HepG2 (cell line): ENCODE measurements at regions not wholly inside any gene's neighbourhood (a gene's known extent, or its start where the extent isn't known, plus 50 kb on each side); places are given as distances from the start of the nearest gene placed in this dataset.

Experiments
- ATAC-seq: fragments of 200-7000 bp; cut with Tn5 transposase; 3 replicates; pipeline ENCODE4 v1.9.1; 2020; ENCODE audit warnings: mild to moderate bottlenecking, moderate library complexity
- BruUV-seq: library from RNA; stranded (reverse); fragments of 400-500 nt; replicated peaks from 2 replicates; lab custom pipeline; 2021; lab: Mats Ljungman, UMichigan
- CTCF ChIA-PET: fragments of 300-600 bp; formaldehyde crosslinking; extraction: SDS; loops from one replicate; lab custom pipeline; 2021; ENCODE audit warnings: low total read pairs, inconsistent platforms, low intra/inter-chr PET ratio; lab: Yijun Ruan, JAX
- POLR2A ChIA-PET: fragments of 350-600 bp; sonication (Branson Sonifier 250); formaldehyde crosslinking; loops from one replicate; lab custom pipeline; 2020; ENCODE audit warnings: antibody characterized with exemption, inconsistent platforms; lab: Yijun Ruan, JAX
- DNase-seq: peaks from one replicate; pipeline ENCODE4 v3.0.0-alpha.2; 2015; ENCODE audit warnings: low spot score
- FAIRE-seq: peaks from 3 replicates; lab custom pipeline; 2011; peaks lifted over from hg19 to GRCh38; lab: Jason Lieb, UNC
- H2AFZ ChIP-seq: one replicate; pipeline ENCODE4 v1.6.1; 2011; ENCODE audit warnings: low read length, inconsistent platforms
- H3K27ac ChIP-seq: fragments of 300-600 bp; 3 replicates; pipeline ENCODE4 v1.8.0; 2011; ENCODE audit warnings: mixed run types, mild to moderate bottlenecking, mixed read lengths, low read length, inconsistent platforms; ENCODE audit not compliant: insufficient read depth; ENCODE audit errors: extremely low read length
- H3K27me3 ChIP-seq, 2 experiments: fragments of 200-600 bp in 1 of 2; 2 replicates in 1 of 2; 3 replicates in 1 of 2; pipeline versions ENCODE4 v1.6.0 to v1.8.0; 2011; ENCODE audit warnings: low read length in 2 of 2, mild to moderate bottlenecking in 2 of 2, moderate library complexity in 2 of 2, inconsistent platforms in 1 of 2; ENCODE audit not compliant: insufficient read depth in 2 of 2, control insufficient read depth in 1 of 2
- H3K36me3 ChIP-seq, 2 experiments: fragments of 200-600 bp in 1 of 2; replicated peaks in 1 of 2; 2 replicates in 1 of 2; 3 replicates in 1 of 2; pipeline versions ENCODE4 v1.5.1 to v1.8.0; 2011; ENCODE audit warnings: low read length in 2 of 2, inconsistent platforms in 1 of 2; ENCODE audit not compliant: insufficient read depth in 2 of 2, control insufficient read depth in 1 of 2
- H3K4me1 ChIP-seq: 2 replicates; pipeline ENCODE4 v1.5.1; 2012; ENCODE audit warnings: low read length, inconsistent platforms; ENCODE audit not compliant: insufficient read depth
- H3K4me2 ChIP-seq: 2 replicates; pipeline ENCODE4 v1.6.0; 2011; ENCODE audit warnings: low read depth, low read length, inconsistent platforms
- H3K4me3 ChIP-seq, 3 experiments: fragments of 200-600 bp in 1 of 3; sonication (generic), shearing (Covaris generic) in 1 of 3; replicated peaks in 1 of 3; 2 replicates each; pipeline ENCODE4 v1.5.1; 2011 to 2016; ENCODE audit warnings: low read length in 3 of 3, inconsistent platforms in 2 of 3, low read depth in 2 of 3, mild to moderate bottlenecking in 2 of 3, control low read depth in 1 of 3, mixed read lengths in 1 of 3; ENCODE audit not compliant: insufficient read depth in 1 of 3
- H3K79me2 ChIP-seq: one replicate; pipeline ENCODE4 v1.6.1; 2011; ENCODE audit warnings: low read length, inconsistent platforms; ENCODE audit not compliant: insufficient read depth
- H3K9ac ChIP-seq: 2 replicates; pipeline ENCODE4 v1.6.0; 2011; ENCODE audit warnings: mild to moderate bottlenecking, low read depth, low read length, inconsistent platforms; ENCODE audit not compliant: insufficient read depth
- H3K9me3 ChIP-seq: 2 replicates; pipeline ENCODE4 v1.5.1; 2012; ENCODE audit warnings: mild to moderate bottlenecking, low read length
- H4K20me1 ChIP-seq: 2 replicates; pipeline ENCODE4 v1.6.0; 2011; ENCODE audit warnings: inconsistent platforms, mild to moderate bottlenecking, low read length, moderate library complexity; ENCODE audit not compliant: insufficient read depth
- CBX5 ChIP-seq: sonication (generic); formaldehyde crosslinking; IDR thresholded peaks from 2 replicates; pipeline ENCODE4 v1.4.0; 2020; ENCODE audit warnings: missing genetic modification reagents, borderline replicate concordance
- HMG20B ChIP-seq: conservative IDR thresholded peaks from 2 replicates; pipeline ENCODE4 v1.6.1; 2016; ENCODE audit warnings: missing genetic modification reagents, missing compliant biosample characterization
- HOXA5 ChIP-seq: sonication (generic); formaldehyde crosslinking; IDR thresholded peaks from 2 replicates; pipeline ENCODE4 v1.4.0; 2020; ENCODE audit warnings: missing genetic modification reagents
- MED8 ChIP-seq: sonication (generic); formaldehyde crosslinking; IDR thresholded peaks from 2 replicates; pipeline ENCODE4 v1.8.1; 2023; ENCODE audit warnings: mild to moderate bottlenecking, missing genetic modification reagents; ENCODE audit not compliant: insufficient replicate concordance
- MIXL1 ChIP-seq: IDR thresholded peaks from 2 replicates; pipeline ENCODE4 v1.6.1; 2016
- PPARG ChIP-seq: conservative IDR thresholded peaks from 2 replicates; pipeline ENCODE4 v1.6.1; 2016; ENCODE audit warnings: missing biosample characterization, missing genetic modification reagents
- RARA ChIP-seq: IDR thresholded peaks from 2 replicates; pipeline ENCODE4 v1.6.1; 2016; ENCODE audit warnings: missing genetic modification reagents, missing compliant biosample characterization
- SMAD9 ChIP-seq: sonication (generic); formaldehyde crosslinking; IDR thresholded peaks from 2 replicates; pipeline ENCODE4 v1.5.1; 2020; ENCODE audit warnings: mild to moderate bottlenecking, missing genetic modification reagents
- SOX5 ChIP-seq: IDR thresholded peaks from 2 replicates; pipeline ENCODE4 v1.6.1; 2016; ENCODE audit warnings: borderline replicate concordance
- SRSF1 ChIP-seq: fragments of 200-400 bp; formaldehyde crosslinking; optimal IDR thresholded peaks from 2 replicates; pipeline ENCODE3; 2017; ENCODE audit warnings: mild to moderate bottlenecking, low read depth, low read length, moderate library complexity
- SRSF9 ChIP-seq: fragments of 200-400 bp; formaldehyde crosslinking; IDR thresholded peaks from 2 replicates; pipeline ENCODE4 v1.6.1; 2018; ENCODE audit warnings: borderline replicate concordance, mild to moderate bottlenecking, low read depth, low read length; ENCODE audit not compliant: insufficient read depth, poor library complexity, severe bottlenecking
- ZBTB10 ChIP-seq: sonication (generic); formaldehyde crosslinking; IDR thresholded peaks from 2 replicates; pipeline ENCODE4 v1.4.0; 2020; ENCODE audit warnings: missing genetic modification reagents, borderline replicate concordance
- ZBTB3 ChIP-seq: sonication (generic); formaldehyde crosslinking; IDR thresholded peaks from 2 replicates; pipeline ENCODE4 v1.4.0; 2020; ENCODE audit warnings: low read depth, mild to moderate bottlenecking, moderate library complexity, missing genetic modification reagents, borderline replicate concordance
- ZBTB7A ChIP-seq: sonication (generic); formaldehyde crosslinking; IDR thresholded peaks from 2 replicates; pipeline ENCODE4 v1.8.0; 2022; ENCODE audit warnings: mild to moderate bottlenecking, missing genetic modification reagents
- ZNF136 ChIP-seq: sonication (generic); formaldehyde crosslinking; IDR thresholded peaks from 2 replicates; pipeline ENCODE4 v1.8.1; 2022; ENCODE audit warnings: low read depth, mild to moderate bottlenecking, moderate library complexity, missing genetic modification reagents
- ZNF441 ChIP-seq: sonication (generic); formaldehyde crosslinking; IDR thresholded peaks from 2 replicates; pipeline ENCODE4 v1.7.0; 2021; ENCODE audit warnings: missing genetic modification reagents, borderline replicate concordance
- ZNF530 ChIP-seq: sonication (generic); formaldehyde crosslinking; IDR thresholded peaks from 2 replicates; pipeline ENCODE4 v1.5.0; 2020; ENCODE audit warnings: low read depth, mild to moderate bottlenecking, missing genetic modification reagents
- ZNF564 ChIP-seq: sonication (generic); formaldehyde crosslinking; IDR thresholded peaks from 2 replicates; pipeline ENCODE4 v1.8.1; 2023; ENCODE audit warnings: mild to moderate bottlenecking, missing genetic modification reagents
- ZNF572 ChIP-seq: sonication (generic); formaldehyde crosslinking; IDR thresholded peaks from 2 replicates; pipeline ENCODE4 v1.5.1; 2020; ENCODE audit warnings: mild to moderate bottlenecking, missing genetic modification reagents
- ZNF747 ChIP-seq: sonication (generic); formaldehyde crosslinking; IDR thresholded peaks from 2 replicates; pipeline ENCODE4 v1.8.1; 2023; ENCODE audit warnings: missing genetic modification reagents, mild to moderate bottlenecking, borderline replicate concordance
- WGBS: methylation state at CpG from one replicate; pipeline ENCODE4 v1.1.6; 2017; ENCODE audit warnings: low lambda C conversion rate; 5-methylcytosine and 5-hydroxymethylcytosine counted together
- in situ Hi-C: cut with HindIII; loops from 2 replicates; pipeline ENCODE4 v1.10.0; 2017; ENCODE audit warnings: low pct_unique_long_range_greater_than_20kb; ENCODE audit not compliant: extremely low pct_ligation_motif_present
- intact Hi-C: fragments of 100-400 bp; cut with micrococcal nuclease; formaldehyde crosslinking; loops from one replicate; pipeline ENCODE4 v1.10.0; 2022; ENCODE audit not compliant: unreplicated experiment

GRCh38 chr6:126535595-126535994 is 195.7 kb downstream of the CENPW start:
- H3K4me1 ChIP-seq: no peaks in the 10 kb centered on the region
- H3K9ac ChIP-seq: no peak overlapping the region
- no peak for FAIRE-seq
- 35% methylated on average over 3 of the region's 3 CpGs for WGBS
- H4K20me1 ChIP-seq: no peaks in the 10 kb centered on the region
- intact Hi-C loops: no loop called here
- no peaks in the 10 kb centered on the region for H3K79me2 ChIP-seq
- no peak overlapping the region for H3K27ac ChIP-seq
- TF ChIP-seq MIXL1 (CRISPR knock-in tag) (no peak), ZBTB10 (CRISPR knock-in tag) (no peak), ZNF530 (CRISPR knock-in tag) (no peak), ZNF441 (CRISPR knock-in tag) (no peak), ZNF572 (no peak), SRSF9 (no peak), ZNF136 (no peak), SRSF1 (no peak), ZBTB7A (CRISPR knock-in tag) (no peak), SMAD9 (CRISPR knock-in tag) (no peak), ZBTB3 (CRISPR knock-in tag) (no peak), ZNF747 (CRISPR knock-in tag) (no peak), SOX5 (CRISPR knock-in tag) (no peak), RARA (CRISPR knock-in tag) (no peak), ZNF564 (CRISPR knock-in tag) (no peak), MED8 (CRISPR knock-in tag) (no peak), HMG20B (CRISPR knock-in tag) (no peak), HOXA5 (no peak), CBX5 (CRISPR knock-in tag) (no peak), PPARG (CRISPR knock-in tag) (no peak)
- H3K27me3 ChIP-seq: no peaks in the 10 kb centered on the region
- ChIA-PET CTCF (no interaction called here), POLR2A (no interaction called here)
- no TSS peak for BruUV-seq
- H3K36me3 ChIP-seq: no peaks in the 10 kb centered on the region
- no peaks in the 10 kb centered on the region for H3K9me3 ChIP-seq
- in situ Hi-C loops: no loop called here
- no peak overlapping the region for H3K4me3 ChIP-seq
- no peak for ATAC-seq
- H3K4me2 ChIP-seq: no peak overlapping the region
- H2AFZ ChIP-seq: no peak overlapping the region
- no peak for DNase-seq
